Astrocyte (in vitro differentiated cells and primary cell): ENCODE measurements at regions not wholly inside any gene's neighbourhood (a gene's known extent, or its start where the extent isn't known, plus 50 kb on each side); places are given as distances from the start of the nearest gene placed in this dataset.

Source experiments
- DNase-seq: peaks from one replicate; pipeline ENCODE4 v3.0.0-alpha.2; 2010; ENCODE audit warnings: low read depth
- FAIRE-seq: peaks from 2 replicates; lab custom pipeline; 2011; peaks lifted over from hg19 to GRCh38; lab: Jason Lieb, UNC
- H2AFZ ChIP-seq: 2 replicates; pipeline ENCODE4 v1.6.0; 2012; ENCODE audit warnings: low read depth, low read length, inconsistent platforms
- H3K27ac ChIP-seq: 2 replicates; pipeline ENCODE4 v1.5.1; 2011; ENCODE audit warnings: low read depth, low read length, inconsistent platforms
- H3K27me3 ChIP-seq: 2 replicates; pipeline ENCODE4 v1.6.0; 2011; ENCODE audit warnings: low read length, inconsistent platforms; ENCODE audit not compliant: insufficient read depth
- H3K36me3 ChIP-seq: 2 replicates; pipeline ENCODE4 v1.5.1; 2011; ENCODE audit warnings: low read length, inconsistent platforms; ENCODE audit not compliant: insufficient read depth
- H3K4me1 ChIP-seq: 2 replicates; pipeline ENCODE4 v1.5.1; 2011; ENCODE audit warnings: low read length, inconsistent platforms; ENCODE audit not compliant: insufficient read depth
- H3K4me2 ChIP-seq: 2 replicates; pipeline ENCODE4 v1.6.0; 2012; ENCODE audit warnings: low read length, inconsistent platforms
- H3K4me3 ChIP-seq: 2 replicates; pipeline ENCODE4 v1.5.1; 2011; ENCODE audit warnings: low read depth, mild to moderate bottlenecking, low read length, inconsistent platforms; ENCODE audit not compliant: insufficient read depth
- H3K79me2 ChIP-seq: 2 replicates; pipeline ENCODE4 v1.6.0; 2012; ENCODE audit warnings: mild to moderate bottlenecking, low read length, inconsistent platforms; ENCODE audit not compliant: insufficient read depth
- H3K9ac ChIP-seq: 2 replicates; pipeline ENCODE4 v1.6.0; 2012; ENCODE audit warnings: mild to moderate bottlenecking, low read length, inconsistent platforms
- H3K9me3 ChIP-seq: 2 replicates; pipeline ENCODE4 v1.5.1; 2012; ENCODE audit warnings: low read depth, mild to moderate bottlenecking, low read length, inconsistent platforms; ENCODE audit not compliant: insufficient read depth
- H4K20me1 ChIP-seq: 2 replicates; pipeline ENCODE4 v1.6.0; 2012; ENCODE audit warnings: low read length, inconsistent platforms; ENCODE audit not compliant: insufficient read depth
- H3K27ac Mint-ChIP-seq: one replicate; pipeline ENCODE4 v1.8.0; 2021; ENCODE audit warnings: mild to moderate bottlenecking, mixed read lengths; ENCODE audit not compliant: unreplicated experiment
- H3K27me3 Mint-ChIP-seq: one replicate; pipeline ENCODE4 v1.8.0; 2021; ENCODE audit warnings: low read depth, mixed read lengths; ENCODE audit not compliant: unreplicated experiment
- H3K36me3 Mint-ChIP-seq: one replicate; pipeline ENCODE4 v1.8.0; 2021; ENCODE audit warnings: low read depth, mixed read lengths; ENCODE audit not compliant: unreplicated experiment
- H3K4me1 Mint-ChIP-seq: one replicate; pipeline ENCODE4 v1.8.0; 2021; ENCODE audit warnings: low read depth, mixed read lengths; ENCODE audit not compliant: unreplicated experiment
- H3K4me3 Mint-ChIP-seq: one replicate; pipeline ENCODE4 v1.8.0; 2021; ENCODE audit warnings: mild to moderate bottlenecking, moderate library complexity, mixed read lengths; ENCODE audit not compliant: unreplicated experiment
- H3K9me3 Mint-ChIP-seq: one replicate; pipeline ENCODE4 v1.8.0; 2021; ENCODE audit warnings: mild to moderate bottlenecking, mixed read lengths; ENCODE audit not compliant: unreplicated experiment
- EZH2 ChIP-seq: IDR thresholded peaks from 2 replicates; pipeline ENCODE4 v1.6.1; 2012; ENCODE audit warnings: mild to moderate bottlenecking, low read length, inconsistent platforms; ENCODE audit not compliant: insufficient read depth
- TF ChIP-seq, protein P1 (sequence below): IDR thresholded peaks from 2 replicates; pipeline ENCODE4 v1.5.1; 2011; ENCODE audit warnings: low read depth, mild to moderate bottlenecking, inconsistent platforms, low read length, moderate library complexity; ENCODE audit not compliant: insufficient read depth

DNA sequence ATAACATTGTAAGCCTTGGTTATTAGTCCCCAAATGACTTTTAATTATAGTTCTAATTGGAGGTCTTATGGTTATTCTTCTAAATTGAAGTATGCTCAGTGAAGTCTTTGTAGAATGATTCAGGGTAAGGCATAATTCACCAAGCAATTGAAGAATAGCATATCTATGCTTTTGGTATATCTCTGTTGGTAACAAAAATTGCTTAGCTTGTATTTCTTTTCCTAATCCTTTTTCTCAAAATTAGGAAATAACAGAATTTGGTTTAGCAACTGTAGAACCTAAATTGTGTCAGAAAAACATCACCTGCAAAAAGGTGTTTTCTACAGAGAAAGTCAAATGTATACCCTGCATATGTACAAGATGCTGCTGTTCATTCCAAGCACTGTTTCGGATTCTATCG, 189.2 kb upstream of the EPHA4 start:
- H3K4me1 Mint-ChIP-seq, result peaks cover 4% of the 10 kb centered on the region
- no peak for TF ChIP-seq EZH2
- TF ChIP-seq, protein P1, sequence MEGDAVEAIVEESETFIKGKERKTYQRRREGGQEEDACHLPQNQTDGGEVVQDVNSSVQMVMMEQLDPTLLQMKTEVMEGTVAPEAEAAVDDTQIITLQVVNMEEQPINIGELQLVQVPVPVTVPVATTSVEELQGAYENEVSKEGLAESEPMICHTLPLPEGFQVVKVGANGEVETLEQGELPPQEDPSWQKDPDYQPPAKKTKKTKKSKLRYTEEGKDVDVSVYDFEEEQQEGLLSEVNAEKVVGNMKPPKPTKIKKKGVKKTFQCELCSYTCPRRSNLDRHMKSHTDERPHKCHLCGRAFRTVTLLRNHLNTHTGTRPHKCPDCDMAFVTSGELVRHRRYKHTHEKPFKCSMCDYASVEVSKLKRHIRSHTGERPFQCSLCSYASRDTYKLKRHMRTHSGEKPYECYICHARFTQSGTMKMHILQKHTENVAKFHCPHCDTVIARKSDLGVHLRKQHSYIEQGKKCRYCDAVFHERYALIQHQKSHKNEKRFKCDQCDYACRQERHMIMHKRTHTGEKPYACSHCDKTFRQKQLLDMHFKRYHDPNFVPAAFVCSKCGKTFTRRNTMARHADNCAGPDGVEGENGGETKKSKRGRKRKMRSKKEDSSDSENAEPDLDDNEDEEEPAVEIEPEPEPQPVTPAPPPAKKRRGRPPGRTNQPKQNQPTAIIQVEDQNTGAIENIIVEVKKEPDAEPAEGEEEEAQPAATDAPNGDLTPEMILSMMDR, result no peak
- Histone ChIP-seq H3K4me3 (no peak overlapping the region), H2AFZ (no peak overlapping the region), H3K27ac (no peak overlapping the region), H3K9me3 (no peaks in the 10 kb centered on the region), H3K36me3 (no peaks in the 10 kb centered on the region), H4K20me1 (no peaks in the 10 kb centered on the region), H3K79me2 (no peaks in the 10 kb centered on the region), H3K4me2 (no peak overlapping the region), H3K4me1 (no peaks in the 10 kb centered on the region), H3K27me3 (no peaks in the 10 kb centered on the region), H3K9ac (no peak overlapping the region)
- DNase-seq, result no peak
- no peaks in the 10 kb centered on the region for H3K9me3 Mint-ChIP-seq
- H3K27me3 Mint-ChIP-seq, result no peaks in the 10 kb centered on the region
- no peak overlapping the region for H3K4me3 Mint-ChIP-seq
- H3K27ac Mint-ChIP-seq, result no peak overlapping the region
- FAIRE-seq, result no peak
- H3K36me3 Mint-ChIP-seq, result no peaks in the 10 kb centered on the region

- Histone ChIP-seq H3K27me3 (no peaks in the 10 kb centered on the region), H3K4me2 (no peak overlapping the region), H3K9ac (no peak overlapping the region), H3K27ac (no peak overlapping the region), H3K79me2 (no peaks in the 10 kb centered on the region), H2AFZ (no peak overlapping the region), H3K4me1 (no peaks in the 10 kb centered on the region), H3K4me3 (no peak overlapping the region), H4K20me1 (no peaks in the 10 kb centered on the region), H3K9me3 (no peaks in the 10 kb centered on the region), H3K36me3 (no peaks in the 10 kb centered on the region)
- Mint-ChIP-seq H3K9me3 (no peaks in the 10 kb centered on the region), H3K36me3 (no peaks in the 10 kb centered on the region), H3K4me3 (no peak overlapping the region), H3K27me3 (no peaks in the 10 kb centered on the region), H3K4me1 (peaks cover 4% of the 10 kb centered on the region), H3K27ac (no peak overlapping the region)
- TF ChIP-seq, protein P1, result no peak
- TF ChIP-seq EZH2, result no peak
- no peak for FAIRE-seq
- no peak for DNase-seq
These were observed 186.0 kb upstream of the EPHA4 start for GRCh38 chr2:221758076-221758475.

DNA sequence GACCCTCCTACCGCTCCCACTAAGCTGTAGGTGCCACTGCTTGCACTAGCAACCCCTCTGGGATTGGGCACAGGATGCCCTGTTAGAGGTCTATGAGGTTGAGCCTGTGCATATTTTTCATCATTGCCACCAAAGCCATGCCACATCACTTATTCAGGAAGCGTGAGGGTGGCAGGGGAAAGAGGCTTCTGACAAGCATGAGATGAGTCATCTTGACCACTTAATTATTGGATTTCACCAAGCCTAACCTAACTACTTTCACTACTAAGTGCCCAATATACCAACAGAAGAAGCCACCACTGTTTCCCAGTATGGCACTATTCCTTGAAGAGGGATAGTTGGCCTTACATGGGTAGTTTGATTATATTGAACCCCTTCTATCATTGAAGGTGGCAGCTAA, 181.3 kb upstream of the EPHA4 start:
- H3K9me3 Mint-ChIP-seq, result no peaks in the 10 kb centered on the region
- Histone ChIP-seq H3K4me2 (no peak overlapping the region), H3K9me3 (no peaks in the 10 kb centered on the region), H3K27ac (no peak overlapping the region), H3K4me1 (no peaks in the 10 kb centered on the region), H4K20me1 (no peaks in the 10 kb centered on the region), H3K79me2 (no peaks in the 10 kb centered on the region), H3K27me3 (no peaks in the 10 kb centered on the region), H3K4me3 (no peak overlapping the region), H2AFZ (no peak overlapping the region), H3K9ac (no peak overlapping the region), H3K36me3 (no peaks in the 10 kb centered on the region)
- no peak for FAIRE-seq
- TF ChIP-seq, protein P1, result no peak
- no peak for TF ChIP-seq EZH2
- DNase-seq, result no peak
- H3K27me3 Mint-ChIP-seq, result no peaks in the 10 kb centered on the region
- no peak overlapping the region for H3K4me3 Mint-ChIP-seq
- no peaks in the 10 kb centered on the region for H3K36me3 Mint-ChIP-seq
- peaks cover 4% of the 10 kb centered on the region for H3K4me1 Mint-ChIP-seq
- no peak overlapping the region for H3K27ac Mint-ChIP-seq
